Femur (tissue), 1 donor: ENCODE measurements at regions not wholly inside any gene's neighbourhood (a gene's known extent, or its start where the extent isn't known, plus 50 kb on each side); places are given as distances from the start of the nearest gene placed in this dataset.
"Not testable (repeated sequence)": the region's sequence is repeated elsewhere in the genome, so short reads cannot be mapped to it uniquely, and the experiment has no call there.

ENCODE experiments used
- DNase-seq: peaks from one replicate; pipeline ENCODE4 v3.0.0-alpha.2; 2017

DNA sequence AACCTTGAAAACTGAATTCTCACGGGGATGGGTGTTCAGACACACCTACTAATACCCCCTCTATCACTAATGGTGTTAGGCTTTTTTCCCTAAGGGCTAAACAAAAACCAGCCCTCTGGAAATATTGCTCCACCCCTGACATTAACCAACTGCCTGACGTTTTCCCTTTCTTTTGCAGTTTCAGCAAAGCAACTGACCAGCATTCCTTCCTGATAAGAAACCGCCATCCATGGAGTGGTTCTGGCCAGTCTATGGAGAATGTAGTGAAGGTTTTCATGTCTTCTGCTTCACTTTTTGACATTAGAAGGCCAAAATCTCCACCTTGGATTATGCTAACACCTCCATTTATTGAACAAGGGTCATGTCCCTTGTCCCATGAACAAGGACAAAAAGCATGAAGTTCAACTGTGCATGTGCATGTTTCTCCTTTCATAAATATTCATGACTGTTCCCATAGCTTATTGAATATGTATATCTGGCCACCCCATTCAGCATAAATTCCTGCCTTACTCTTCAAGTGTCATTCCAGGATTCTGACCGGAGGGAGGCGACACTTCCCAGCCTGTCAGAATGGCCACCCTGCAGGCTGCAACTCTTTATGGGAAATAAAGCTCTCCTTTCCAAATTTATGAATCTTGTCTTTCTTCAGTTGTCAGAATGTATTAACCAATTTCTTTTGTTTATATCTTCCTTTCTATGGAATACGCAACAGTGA is 314.3 kb downstream of the HHIPL2 start:
- DNase-seq, result no peak

DNA sequence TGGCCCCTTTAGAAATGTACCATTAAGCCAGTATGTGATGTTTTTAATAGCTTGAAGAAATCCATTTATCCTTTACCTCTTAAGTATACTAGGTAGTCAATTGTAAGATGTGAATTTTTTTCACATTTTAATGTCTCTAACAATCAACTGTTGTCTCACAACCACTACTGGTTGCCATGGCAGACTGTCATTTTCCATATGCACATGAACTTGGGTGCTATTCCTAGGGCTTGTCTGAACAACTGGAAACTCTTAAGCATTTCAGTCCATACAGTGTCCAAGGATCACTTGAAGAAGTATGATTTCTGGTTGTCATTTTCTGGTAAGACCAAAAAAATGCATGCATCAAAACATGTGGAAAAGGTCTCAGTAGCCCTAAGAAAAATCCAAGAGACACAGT is 315.1 kb downstream of the HHIPL2 start:
- DNase-seq, result no peak

DNA sequence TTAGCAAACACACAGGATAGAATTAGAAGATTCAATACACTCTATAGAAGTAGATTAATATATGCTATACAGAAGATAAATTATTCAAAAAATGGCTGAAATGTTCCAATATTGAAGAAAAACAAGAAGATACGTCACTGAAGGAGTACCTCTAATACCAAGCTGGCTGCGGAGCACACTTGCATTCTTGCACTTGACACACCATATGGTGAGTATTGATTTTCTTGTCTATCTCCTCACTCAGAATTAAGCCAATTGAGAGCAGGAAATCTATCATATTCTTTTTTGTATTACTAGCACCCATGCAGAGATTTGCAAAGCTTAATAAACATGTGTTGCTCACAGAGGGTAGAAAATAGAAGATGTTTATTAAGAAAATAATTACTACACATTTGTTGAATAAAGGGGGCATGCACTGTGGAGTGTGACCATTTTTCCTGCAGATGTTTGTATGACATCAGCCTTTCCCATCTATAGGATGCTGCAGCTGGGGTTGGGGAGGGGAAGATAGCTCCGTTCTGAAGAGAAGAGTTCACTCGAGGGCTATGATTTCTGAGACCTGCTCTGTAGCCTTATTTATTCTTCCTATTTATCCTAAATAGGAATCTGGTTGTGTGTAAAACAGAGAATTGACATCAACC is 318.1 kb downstream of the HHIPL2 start:
- DNase-seq, result no peak

DNA sequence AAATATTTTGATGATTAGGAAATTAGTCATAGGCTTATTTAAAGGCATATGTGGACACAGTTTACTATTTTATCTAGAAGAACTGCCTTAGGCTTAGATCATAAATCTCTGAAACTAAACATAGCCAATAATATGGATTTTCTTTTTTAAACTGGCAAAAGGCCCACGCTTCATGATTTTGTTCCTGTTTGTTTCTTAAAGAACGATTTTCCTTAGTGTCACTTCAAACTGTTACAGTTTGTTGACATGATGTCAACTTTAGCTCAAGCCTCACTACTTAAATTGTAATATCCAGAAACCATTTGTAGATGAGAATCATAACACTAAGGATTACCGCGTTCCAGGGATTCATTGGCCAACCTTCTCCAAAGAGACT is 322.6 kb downstream of the HHIPL2 start:
- no peak for DNase-seq

DNA sequence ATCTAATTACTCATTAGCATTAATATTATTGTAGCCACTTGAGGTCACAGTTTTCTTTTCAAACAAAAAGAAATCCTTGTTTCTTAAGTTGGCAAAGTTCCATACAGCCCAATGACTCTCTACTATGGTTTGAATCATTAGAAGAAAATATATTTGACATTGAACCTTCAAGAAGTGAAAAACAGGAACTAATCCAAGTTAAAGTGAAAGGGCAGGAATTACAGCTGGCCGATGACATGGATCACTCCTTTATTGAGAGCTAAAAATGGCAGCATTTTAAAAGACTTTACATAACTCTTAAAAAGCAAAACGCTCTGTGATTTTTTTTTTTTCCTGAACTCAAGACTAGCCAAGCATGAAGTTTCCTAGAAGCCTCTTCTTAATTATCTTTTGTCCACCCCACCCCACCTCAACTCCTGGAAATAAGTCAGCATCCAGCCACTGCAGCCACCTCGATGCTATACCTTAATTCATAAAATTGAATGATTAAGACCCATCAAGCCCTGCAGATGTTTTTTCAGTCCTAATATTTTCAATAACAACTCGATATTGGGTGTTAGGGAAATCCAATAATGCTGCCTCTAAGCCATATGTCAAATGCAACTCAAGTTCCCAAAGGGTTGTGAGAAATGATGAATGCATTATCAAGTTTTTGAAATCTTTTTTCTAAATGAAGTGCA is 323.1 kb downstream of the HHIPL2 start:
- DNase-seq, result no peak

DNA sequence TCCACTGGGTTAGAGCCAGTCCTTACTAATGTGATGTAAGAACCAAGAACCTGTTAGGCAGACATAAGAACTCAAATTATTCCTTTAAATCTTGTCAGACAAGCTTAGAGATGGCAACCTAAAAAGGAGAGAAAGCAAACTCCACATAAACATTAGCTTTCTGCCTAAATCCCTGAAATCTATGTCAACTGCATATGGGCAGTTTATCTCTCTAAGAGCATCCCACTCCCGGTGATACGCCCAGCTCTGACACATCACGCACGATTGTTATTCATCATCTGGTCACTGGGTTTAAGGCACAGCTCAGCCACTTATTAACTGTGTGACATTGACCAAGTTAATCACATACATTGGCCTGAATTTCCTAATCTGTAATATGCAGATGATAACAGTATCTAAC is 323.7 kb downstream of the HHIPL2 start:
- no peak for DNase-seq

DNA sequence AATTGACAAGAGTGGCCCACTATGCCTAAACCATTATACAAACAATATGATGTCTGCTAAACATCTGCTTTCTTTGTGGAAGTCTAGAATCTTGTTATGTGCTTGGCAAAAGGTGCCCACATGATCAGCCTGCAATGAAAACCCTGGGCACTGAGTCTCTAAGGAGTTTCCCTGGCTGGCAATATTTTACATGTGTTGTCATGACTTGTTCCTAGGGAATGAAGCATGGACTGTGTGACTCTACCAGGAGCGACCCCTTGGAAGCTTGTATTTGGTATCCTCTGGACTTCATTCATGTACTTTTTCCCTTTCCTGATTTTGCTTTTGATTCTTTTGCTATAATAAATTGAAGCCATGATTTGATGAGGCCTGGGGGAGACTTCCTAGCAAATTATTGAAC is 324.9 kb downstream of the HHIPL2 start:
- DNase-seq, result no peak

DNA sequence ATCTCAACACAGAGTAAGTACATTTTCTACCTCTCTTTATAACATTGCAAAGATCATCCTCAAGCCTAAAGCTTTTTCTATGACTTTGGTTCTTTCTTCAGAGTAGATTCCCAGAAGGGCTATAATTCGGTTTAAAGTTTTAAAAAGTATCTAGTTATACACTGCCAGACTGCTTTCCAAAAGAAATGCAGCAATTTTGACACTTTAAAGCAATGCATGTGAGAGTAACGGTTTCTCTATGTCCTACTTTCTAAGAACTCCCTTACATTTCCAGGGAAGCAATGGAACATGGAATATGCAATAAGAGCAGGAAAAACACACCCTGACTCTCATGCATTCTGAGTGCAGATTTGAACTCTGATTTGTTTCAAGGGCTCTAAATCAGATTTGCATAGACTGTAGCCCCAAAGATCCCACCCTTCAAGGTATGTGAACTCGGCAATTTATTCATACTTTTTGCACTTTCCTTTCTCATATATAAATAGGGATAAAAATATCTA is 331.6 kb downstream of the HHIPL2 start:
- DNase-seq, result no peak

DNA sequence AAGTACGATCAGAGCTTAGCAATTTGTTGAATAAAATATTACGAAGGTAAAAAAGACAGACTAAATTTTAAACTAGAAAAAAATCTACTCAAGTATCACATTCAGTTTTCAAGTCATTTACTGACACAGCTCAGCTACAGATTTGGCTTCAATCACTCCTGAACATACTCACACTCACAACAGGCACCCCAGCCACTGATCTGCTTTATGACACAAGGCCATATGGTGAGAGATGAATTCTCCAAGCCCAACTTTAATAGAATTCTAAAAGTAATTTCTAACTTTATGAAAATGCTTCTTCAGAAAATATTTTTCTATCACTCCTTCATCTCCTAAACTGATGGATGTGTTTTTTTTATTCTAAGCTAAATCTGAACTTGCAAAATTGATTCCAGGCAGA is 337.1 kb downstream of the HHIPL2 start:
- DNase-seq, result no peak

DNA sequence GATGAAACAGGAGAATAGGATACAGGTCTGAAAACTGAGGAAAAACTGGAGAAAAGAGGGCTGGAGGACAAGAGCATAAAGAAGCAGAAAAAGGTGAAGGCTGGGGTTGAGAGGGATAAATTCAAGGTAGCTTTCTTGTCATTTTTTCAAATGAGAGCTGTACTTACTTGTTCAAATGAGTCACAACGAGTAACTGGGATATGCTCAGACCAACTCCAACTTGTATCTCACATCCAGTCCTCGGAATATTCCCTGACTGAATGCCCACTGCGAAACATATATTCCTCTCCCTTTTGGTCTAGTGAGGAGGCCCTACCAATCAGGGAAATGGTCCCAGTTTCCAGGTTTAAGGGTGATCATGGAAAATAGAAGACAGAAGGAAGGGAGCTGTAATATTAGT is 343.4 kb downstream of the HHIPL2 start:
- no peak for DNase-seq

DNA sequence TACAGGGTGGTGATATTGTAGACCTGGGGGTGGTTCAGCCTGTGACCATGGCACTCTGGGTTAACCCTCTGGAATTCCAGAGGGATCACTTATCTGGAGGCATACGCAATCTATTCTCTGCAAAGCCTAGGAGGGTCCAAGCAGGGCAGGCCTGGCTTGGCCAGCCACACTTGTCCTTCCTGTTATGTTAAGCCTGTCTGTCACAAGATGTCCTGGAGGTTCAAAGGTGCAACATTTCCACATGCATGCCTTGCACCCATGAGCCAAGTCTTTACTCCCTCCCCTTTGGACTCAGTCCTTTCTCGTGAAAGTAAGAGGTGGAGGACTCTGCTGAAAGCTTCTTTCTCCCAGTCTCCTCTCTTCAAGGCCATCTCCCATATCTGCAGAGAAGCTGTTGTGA is 345.1 kb downstream of the HHIPL2 start:
- DNase-seq, result no peak

DNA sequence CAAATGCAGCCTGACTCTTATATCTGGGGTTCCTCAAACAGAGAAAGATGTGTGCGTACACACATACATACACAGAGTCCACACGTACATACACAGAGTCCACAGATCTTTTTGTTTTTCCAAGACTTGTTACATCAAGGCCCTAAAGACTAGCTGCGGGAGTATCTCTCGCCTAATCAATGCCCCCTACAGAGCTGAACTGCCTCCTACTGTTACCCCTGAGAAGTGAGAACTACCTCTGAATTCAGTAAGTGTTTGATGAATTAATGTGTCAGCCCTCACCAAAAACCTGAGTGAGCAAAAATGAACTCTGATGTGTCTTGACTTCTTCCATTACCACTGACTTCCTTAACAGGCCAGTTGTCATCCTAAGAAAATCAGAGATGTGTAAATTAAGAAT is 351.2 kb downstream of the HHIPL2 start:
- DNase-seq, result no peak

DNA sequence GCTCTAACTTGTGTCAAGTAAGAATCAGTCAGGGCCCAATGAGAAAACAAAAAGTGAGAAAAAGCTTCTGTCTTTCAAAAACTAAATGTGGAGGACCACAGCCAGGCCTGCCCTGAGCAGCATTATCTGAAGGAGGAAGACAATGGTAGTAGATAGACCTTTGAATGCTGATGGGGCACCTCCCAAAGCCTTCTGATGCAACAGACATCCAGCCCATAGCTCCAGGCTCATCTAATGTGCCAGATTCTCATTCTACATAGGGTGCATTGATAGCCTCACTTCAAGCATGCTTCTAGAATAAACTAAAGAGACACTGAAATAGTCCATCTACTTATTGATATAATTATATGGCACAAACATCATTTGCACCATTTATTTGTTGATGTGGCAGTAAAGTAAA is 351.6 kb downstream of the HHIPL2 start:
- no peak for DNase-seq

DNA sequence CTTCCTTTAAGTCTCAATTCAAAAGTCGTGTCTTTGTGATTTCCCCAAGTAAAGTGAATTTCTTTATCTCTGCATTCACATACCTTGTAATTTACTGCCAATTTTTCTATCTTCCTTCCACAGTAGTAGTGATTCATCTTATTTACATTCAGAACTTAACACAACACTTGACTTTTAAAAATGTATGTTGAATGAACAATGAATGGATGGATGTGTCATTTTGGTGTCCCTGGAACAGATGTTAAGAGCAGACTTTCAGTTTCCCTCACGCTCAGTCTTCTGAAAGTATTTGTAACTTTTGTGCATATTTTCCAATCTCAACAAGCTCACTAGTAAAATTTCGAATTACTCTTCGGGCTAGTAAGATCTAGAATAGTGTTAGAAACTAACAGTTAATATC is 352.0 kb downstream of the HHIPL2 start:
- DNase-seq, result no peak

DNA sequence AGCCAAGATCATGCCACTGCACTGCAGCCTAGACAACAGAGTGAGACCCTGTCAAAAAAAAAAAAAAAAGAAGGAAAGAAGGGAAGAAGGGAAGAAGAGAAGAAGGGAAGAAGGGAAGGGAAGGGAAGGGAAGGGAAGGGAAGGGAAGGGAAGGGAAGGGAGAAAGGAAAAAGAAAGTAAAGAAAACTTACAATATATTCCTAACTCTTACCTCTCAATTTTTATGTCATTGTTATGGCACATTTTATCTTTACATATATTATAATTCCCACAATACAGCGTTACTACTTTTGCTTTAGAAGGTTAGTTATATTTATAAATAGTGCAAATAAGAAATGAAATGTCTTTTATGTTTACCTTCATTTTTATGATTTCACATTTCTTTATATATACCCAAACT is 358.7 kb downstream of the HHIPL2 start:
- no peak for DNase-seq

DNA sequence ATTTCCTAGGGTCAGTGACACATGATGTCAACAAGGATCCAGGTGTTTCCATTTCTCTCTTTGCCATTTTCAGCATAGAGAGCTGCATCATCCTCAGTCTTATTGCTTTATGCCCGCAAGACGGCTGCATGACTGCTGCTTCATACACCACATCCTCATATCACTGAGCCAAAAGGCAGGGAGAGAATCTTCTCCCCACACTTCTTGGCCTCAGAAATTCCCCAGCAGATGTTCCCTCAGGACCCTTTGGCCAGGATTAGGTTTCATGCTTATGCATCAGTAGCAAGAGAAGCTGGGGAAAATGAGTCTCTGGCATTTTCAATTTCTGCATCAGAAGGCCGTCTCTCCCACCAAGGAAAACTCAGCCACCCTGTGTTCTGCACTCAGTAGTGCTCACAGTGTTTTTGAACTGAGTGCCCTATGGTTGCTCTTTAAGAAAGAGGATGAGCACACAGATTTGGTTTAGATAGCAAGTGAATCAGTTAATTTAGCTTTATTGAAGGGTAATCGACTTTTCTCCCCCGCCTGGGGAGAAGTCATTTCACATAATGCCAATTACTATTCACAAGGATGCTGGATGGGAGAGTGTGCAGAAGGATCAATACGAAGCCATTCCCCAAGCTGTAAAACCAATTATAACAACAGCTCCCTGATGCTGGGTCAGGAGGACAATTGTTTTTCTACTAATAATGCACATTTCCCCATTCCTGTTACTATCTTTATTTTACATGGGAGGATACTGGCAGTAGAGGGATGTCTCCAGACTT is 360.2 kb downstream of the HHIPL2 start:
- no peak for DNase-seq

DNA sequence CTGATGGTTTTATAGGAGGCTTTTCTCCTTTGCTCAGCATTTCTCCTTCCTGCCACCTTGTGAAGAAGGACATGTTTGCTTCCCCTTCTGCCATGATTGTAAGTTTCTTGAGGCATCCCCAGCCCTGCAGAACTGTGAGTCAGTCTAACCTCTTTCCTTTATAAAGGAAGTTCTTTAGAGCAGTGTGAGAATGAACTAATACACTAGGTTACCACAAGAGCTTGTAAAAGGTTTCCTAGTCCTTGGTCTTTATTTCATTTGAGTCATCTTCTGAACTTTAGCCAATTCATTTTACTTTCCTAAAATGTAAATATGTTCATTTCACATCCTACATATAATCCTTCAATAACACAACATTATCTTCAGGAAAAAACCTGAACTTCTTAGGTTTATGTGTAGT is 365.3 kb downstream of the HHIPL2 start:
- no peak for DNase-seq

DNA sequence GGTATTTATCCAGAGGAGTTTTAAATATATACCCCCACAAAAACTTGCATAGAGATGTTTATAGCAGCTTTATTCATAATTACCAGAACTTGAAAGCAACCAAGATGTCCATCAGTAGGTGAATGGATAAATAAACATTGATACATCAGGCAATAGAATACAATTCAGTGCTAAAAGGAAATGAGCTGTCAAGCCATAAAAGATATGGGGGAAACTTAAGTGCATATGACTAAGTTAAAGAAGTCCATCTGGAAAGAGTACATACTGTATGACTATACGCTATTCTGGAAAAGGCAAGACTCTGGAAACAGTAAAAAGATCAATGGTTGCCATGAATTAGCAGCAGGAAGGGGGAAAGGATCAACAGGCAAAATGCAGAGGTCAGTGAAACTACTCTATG is 366.7 kb downstream of the HHIPL2 start:
- DNase-seq, result no peak

DNA sequence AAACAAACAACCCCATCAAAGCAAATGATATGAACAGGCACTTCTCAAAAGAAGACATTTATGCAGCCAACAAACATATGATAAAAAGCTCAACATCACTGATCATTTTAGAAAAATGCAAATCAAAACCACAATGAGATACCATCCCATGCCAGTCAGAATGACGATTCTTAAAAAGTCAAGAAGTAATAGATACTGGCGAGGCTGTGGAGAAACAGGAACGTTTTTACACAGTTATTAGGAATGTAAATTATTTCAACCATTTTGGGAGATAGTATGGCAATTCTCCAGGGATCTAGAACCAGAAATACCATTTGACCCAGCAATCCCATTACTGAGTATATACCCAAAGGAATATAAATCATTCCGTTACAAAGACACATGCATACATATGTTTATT is 370.4 kb downstream of the HHIPL2 start:
- DNase-seq, result not testable (repeated sequence)

DNA sequence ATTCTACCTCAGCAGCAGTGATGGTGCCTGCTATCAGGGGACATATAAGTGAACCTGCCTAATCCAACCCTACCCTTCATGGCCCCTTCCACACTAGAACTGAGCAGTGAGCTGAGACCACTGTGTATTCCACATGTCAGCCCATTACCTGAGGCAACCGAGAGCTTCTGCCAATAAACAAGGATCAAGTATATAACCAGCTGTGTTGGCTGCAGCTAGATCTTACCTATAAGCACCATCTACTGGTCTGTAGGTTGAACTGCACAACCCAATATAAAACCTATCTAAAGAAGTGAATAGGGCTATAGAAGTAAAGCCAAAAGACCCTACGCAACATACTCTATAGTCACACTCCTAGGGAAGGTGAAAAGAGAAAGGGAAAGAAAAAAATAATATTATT is 376.9 kb downstream of the HHIPL2 start:
- DNase-seq, result no peak

DNA sequence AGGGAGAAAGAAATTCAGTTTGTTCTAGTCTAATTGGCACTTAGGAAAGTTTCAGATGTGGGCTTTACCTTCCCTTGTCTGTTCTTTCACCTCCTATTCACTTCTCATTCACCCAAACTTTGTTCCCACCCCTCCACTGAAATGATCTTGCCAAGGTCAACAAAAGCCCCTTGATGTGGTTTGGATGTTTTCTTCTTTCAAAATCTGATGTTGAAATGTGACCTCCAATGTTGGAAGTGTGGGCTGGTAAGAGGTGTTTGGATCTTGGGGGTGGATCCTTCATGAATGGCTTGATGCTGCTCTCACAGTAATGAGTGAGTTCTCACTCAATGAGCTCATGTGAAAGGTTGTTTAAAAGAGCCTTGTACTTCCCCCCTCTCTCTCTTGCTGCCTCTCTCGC is 379.3 kb downstream of the HHIPL2 start:
- no peak for DNase-seq

DNA sequence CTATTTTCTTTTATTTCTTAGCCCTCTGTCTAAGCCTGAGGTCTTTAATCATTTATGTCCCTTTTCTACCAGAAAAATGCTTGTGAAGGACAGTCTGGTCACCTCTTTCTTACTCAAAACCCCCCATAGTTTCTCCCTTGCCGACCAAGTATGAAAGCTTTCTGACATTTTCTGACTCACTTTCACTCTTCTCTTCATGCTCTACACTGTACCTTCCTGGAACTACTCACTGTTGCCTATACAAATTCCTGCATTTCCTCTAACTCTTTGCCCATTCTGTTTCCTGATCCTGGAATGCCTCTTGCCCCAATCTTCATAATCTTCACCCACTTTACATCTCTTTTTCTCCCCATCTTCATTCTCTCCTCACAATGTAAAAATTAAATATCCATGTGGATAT is 380.0 kb downstream of the HHIPL2 start:
- DNase-seq, result no peak

DNA sequence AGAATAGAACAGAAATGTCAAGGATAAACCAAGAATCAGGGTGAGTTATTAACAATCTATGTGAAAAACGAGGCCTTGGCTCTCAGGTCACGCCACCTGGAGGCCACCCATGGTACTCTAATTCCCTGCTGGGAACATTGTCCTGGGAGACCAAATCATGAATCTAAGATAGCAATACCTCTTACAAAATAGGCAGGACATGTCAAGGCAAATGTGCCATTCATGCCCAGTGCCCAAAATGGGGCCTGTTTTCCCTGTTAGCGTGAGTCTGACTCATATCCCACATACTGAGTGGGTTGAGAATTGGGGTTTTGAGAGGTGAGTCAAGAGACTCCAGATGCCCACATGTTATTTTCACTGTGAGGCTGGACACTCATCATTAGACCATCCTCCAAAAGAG is 380.8 kb downstream of the HHIPL2 start:
- no peak for DNase-seq

DNA sequence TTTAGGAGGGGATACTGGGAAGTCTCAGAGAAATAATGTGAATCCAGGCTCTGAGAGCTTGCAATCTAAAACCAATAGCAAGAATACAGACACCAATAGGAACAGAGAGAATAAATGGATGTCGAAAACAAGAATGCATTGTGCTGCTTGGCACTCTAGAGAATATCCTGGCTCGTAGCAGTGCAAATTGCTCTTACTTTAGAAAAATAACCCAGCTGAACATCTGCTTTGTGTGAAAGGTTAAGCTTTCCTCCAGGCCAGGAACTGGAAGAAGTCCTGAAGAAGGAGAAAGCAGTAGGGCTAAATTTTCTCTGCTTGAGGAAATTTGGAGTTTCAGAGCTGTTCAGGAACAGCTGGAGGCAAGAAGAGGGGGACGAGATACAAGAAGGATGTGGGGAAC is 382.3 kb downstream of the HHIPL2 start:
- DNase-seq, result peak; percentile 65
